GM12873 (cell line): ENCODE measurements at regions not wholly inside any gene's neighbourhood (a gene's known extent, or its start where the extent isn't known, plus 50 kb on each side); places are given as distances from the start of the nearest gene placed in this dataset.

Experiments
- TF ChIP-seq, protein P1 (sequence below): IDR thresholded peaks from 2 replicates; pipeline ENCODE4 v1.5.1; 2012; ENCODE audit warnings: low read depth, mild to moderate bottlenecking, moderate library complexity, low read length, control low read depth; ENCODE audit not compliant: insufficient read depth; ENCODE audit errors: missing control alignments

DNA sequence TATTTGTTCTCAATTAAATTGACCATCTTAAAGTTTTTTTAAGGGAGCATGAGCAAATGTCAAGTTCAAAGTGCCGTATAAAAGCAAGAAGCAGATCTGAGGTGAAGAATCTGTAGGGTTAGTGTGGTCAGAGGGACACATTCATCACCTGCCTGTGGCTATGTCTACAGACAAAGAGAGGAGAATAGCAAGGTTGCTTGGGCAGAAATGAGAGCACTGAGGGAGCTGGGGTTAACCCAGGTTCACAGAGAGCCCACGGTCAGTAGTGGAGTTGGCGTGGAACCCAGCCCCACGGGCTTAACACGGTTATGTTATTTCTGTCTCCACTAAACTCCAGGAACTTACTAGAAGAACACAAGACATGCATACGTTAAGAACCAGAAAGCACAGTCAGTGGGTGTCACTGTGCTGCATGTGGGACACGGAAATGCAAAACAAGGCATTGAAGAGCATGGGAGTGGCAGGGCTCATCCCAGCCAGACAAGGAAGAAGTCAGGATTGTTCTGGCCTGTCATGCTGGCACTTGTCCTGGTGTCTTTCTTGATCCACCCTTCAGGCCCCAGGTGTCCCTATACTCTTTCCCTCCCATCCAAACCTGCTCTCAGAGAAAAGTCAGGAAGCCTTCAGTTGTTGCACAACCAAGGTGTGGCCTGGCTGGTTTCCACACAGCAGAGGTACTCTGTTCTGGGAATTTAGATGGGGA, 95.5 kb upstream of the IVNS1ABP start:
- TF ChIP-seq, protein P1, sequence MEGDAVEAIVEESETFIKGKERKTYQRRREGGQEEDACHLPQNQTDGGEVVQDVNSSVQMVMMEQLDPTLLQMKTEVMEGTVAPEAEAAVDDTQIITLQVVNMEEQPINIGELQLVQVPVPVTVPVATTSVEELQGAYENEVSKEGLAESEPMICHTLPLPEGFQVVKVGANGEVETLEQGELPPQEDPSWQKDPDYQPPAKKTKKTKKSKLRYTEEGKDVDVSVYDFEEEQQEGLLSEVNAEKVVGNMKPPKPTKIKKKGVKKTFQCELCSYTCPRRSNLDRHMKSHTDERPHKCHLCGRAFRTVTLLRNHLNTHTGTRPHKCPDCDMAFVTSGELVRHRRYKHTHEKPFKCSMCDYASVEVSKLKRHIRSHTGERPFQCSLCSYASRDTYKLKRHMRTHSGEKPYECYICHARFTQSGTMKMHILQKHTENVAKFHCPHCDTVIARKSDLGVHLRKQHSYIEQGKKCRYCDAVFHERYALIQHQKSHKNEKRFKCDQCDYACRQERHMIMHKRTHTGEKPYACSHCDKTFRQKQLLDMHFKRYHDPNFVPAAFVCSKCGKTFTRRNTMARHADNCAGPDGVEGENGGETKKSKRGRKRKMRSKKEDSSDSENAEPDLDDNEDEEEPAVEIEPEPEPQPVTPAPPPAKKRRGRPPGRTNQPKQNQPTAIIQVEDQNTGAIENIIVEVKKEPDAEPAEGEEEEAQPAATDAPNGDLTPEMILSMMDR, result no peak

GRCh38 chr1:185409763-185410528, 92.9 kb upstream of the IVNS1ABP start:
- TF ChIP-seq, protein P1, result no peak

- TF ChIP-seq, protein P1, result no peak
Observed at GRCh38 chr1:185409345-185409744, 92.3 kb upstream of the IVNS1ABP start.

DNA sequence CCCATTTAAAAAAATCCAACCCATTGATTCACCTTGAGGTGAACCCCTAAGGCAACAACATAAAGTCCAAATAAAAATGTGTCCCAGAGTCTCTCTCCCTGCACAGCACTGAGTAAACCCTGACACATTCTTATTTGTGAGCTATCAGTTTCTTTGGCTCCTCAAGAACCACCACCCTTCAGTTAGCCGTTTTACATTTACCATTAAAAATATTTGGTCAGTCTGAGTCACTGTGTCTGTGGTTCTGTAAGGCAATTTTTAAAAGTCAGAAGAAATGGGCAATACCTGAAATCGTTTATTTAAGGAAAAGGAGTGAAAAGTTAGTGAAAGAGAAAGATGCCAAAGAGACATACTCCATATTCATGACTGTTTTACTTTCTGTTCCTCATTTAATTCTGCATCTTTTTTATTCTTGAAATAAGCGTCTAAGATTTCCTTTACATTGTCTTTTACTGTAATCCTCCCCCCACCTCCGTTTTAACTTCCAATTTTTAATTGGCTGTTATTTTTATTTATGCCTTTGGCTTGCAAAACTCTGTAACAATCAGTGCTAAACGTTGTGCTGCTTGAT, 91.7 kb upstream of the IVNS1ABP start:
- TF ChIP-seq, protein P1, result no peak

GRCh38 chr1:185406691-185407009, 89.6 kb upstream of the IVNS1ABP start:
- TF ChIP-seq, protein P1, result no peak

- TF ChIP-seq, protein P1, result no peak
Observed at GRCh38 chr1:185406006-185406690, 89.1 kb upstream of the IVNS1ABP start.

- TF ChIP-seq, protein P1, result no peak
Observed at GRCh38 chr1:185404907-185405568, 88.0 kb upstream of the IVNS1ABP start.
